ENCODE measurements at regions not wholly inside any gene's neighbourhood (a gene's known extent, or its start where the extent isn't known, plus 50 kb on each side); places are given as distances from the start of the nearest gene placed in this dataset.

- Histone ChIP-seq H3K27ac (no peak overlapping the region), H3K4me1 (ENCODE audit: insufficient read depth) (no peaks in the 10 kb centered on the region), H3K27me3 (no peaks in the 10 kb centered on the region), H3K4me3 (no peak overlapping the region), H3K36me3 (no peaks in the 10 kb centered on the region), H3K9me3 (no peaks in the 10 kb centered on the region)
- intact Hi-C loops (cut with DNase I), result no loop called here
- DNase-seq, result no peak
- WGBS, 3 donors, result 79 to 96% (median 86%) methylated on average over 1 of the region's 1 CpG
- TF ChIP-seq POLR2A (IDR thresholded peaks at IDR 0.05) (no peak), EP300 (IDR thresholded peaks at IDR 0.05) (no peak), CTCF (IDR thresholded peaks at IDR 0.05) (no peak)
These were observed 81.1 kb upstream of the FLT1 start for GRCh38 chr13:28576067-28576466.

GRCh38 chr13:28575200-28575599, 80.3 kb upstream of the FLT1 start:
- H3K36me3 ChIP-seq, result no peaks in the 10 kb centered on the region
- no peaks in the 10 kb centered on the region for H3K4me1 ChIP-seq (ENCODE audit: insufficient read depth)
- H3K9me3 ChIP-seq, result no peaks in the 10 kb centered on the region
- H3K4me3 ChIP-seq, result no peak overlapping the region
- 65 to 77% (median 69%) methylated on average over 8 of the region's 8 CpGs for WGBS, 3 donors
- no peaks in the 10 kb centered on the region for H3K27me3 ChIP-seq
- intact Hi-C loops (cut with DNase I), result no loop called here
- no peak overlapping the region for H3K27ac ChIP-seq
- DNase-seq, result no peak
- TF ChIP-seq EP300 (IDR thresholded peaks at IDR 0.05), result no peak
- TF ChIP-seq POLR2A (IDR thresholded peaks at IDR 0.05), result no peak
- no peak for TF ChIP-seq CTCF (IDR thresholded peaks at IDR 0.05)

GRCh38 chr13:28574617-28575142, 79.8 kb upstream of the FLT1 start:
- Histone ChIP-seq H3K27me3 (no peaks in the 10 kb centered on the region), H3K4me3 (no peak overlapping the region), H3K27ac (no peak overlapping the region), H3K4me1 (ENCODE audit: insufficient read depth) (no peaks in the 10 kb centered on the region), H3K9me3 (no peaks in the 10 kb centered on the region), H3K36me3 (no peaks in the 10 kb centered on the region)
- TF ChIP-seq EP300 (IDR thresholded peaks at IDR 0.05), result no peak
- no peak for TF ChIP-seq CTCF (IDR thresholded peaks at IDR 0.05)
- no peak for TF ChIP-seq POLR2A (IDR thresholded peaks at IDR 0.05)
- intact Hi-C loops (cut with DNase I), result no loop called here
- WGBS, 3 donors, result 73 to 82% (median 74%) methylated on average over 10 of the region's 10 CpGs
- DNase-seq, result no peak

- Histone ChIP-seq H3K36me3 (no peaks in the 10 kb centered on the region), H3K9me3 (no peaks in the 10 kb centered on the region), H3K27me3 (no peaks in the 10 kb centered on the region), H3K4me3 (no peak overlapping the region), H3K4me1 (ENCODE audit: insufficient read depth) (no peaks in the 10 kb centered on the region), H3K27ac (no peak overlapping the region)
- 87 to 92% (median 87%) methylated on average over 11 of the region's 11 CpGs for WGBS, 3 donors
- DNase-seq, result no peak
- intact Hi-C loops (cut with DNase I), result no loop called here
- TF ChIP-seq EP300 (IDR thresholded peaks at IDR 0.05) (no peak), POLR2A (IDR thresholded peaks at IDR 0.05) (no peak), CTCF (IDR thresholded peaks at IDR 0.05) (no peak)
These were observed 78.9 kb upstream of the FLT1 start for GRCh38 chr13:28573595-28574373.
